ENCODE measurements at regions not wholly inside any gene's neighbourhood (a gene's known extent, or its start where the extent isn't known, plus 50 kb on each side); places are given as distances from the start of the nearest gene placed in this dataset.
"Not testable (repeated sequence)": the region's sequence is repeated elsewhere in the genome, so short reads cannot be mapped to it uniquely, and the experiment has no call there.

GRCh38 chr5:153258469-153258868, 232.0 kb upstream of the GRIA1 start:
- Histone ChIP-seq H3K4me1 (no peaks in the 10 kb centered on the region), H3K4me3 (ENCODE audit: low read depth, low read length) (no peak overlapping the region), H3K9me3 (no peaks in the 10 kb centered on the region), H3K27me3 (no peaks in the 10 kb centered on the region), H3K36me3 (no peaks in the 10 kb centered on the region)
- TF ChIP-seq, protein P1, sequence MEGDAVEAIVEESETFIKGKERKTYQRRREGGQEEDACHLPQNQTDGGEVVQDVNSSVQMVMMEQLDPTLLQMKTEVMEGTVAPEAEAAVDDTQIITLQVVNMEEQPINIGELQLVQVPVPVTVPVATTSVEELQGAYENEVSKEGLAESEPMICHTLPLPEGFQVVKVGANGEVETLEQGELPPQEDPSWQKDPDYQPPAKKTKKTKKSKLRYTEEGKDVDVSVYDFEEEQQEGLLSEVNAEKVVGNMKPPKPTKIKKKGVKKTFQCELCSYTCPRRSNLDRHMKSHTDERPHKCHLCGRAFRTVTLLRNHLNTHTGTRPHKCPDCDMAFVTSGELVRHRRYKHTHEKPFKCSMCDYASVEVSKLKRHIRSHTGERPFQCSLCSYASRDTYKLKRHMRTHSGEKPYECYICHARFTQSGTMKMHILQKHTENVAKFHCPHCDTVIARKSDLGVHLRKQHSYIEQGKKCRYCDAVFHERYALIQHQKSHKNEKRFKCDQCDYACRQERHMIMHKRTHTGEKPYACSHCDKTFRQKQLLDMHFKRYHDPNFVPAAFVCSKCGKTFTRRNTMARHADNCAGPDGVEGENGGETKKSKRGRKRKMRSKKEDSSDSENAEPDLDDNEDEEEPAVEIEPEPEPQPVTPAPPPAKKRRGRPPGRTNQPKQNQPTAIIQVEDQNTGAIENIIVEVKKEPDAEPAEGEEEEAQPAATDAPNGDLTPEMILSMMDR (IDR thresholded peaks at IDR 0.05; ENCODE audit: low read depth, low read length) = no peak
- DNase-seq = no peak

DNA sequence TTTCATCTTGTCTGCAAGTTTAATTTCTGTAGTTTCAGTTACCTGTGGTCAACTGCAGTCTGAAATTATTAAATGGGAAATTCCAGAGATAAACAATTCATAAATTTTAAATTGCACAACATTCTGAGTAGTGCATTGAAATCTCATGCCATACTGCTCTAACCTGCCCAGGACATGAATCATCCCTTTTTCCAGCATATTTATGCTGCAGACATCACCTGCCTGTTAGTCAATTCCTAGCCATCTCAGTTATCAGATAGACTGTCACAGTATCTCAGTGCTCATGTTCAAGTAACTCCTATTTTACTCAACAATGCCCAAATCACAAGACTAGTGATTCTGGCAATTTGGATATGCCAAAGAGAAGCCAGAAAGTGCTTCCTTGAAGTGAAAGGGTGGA, 223.0 kb upstream of the GRIA1 start:
- Histone ChIP-seq H3K9me3 (no peaks in the 10 kb centered on the region), H3K4me1 (no peaks in the 10 kb centered on the region), H3K4me3 (ENCODE audit: low read depth, low read length) (no peak overlapping the region), H3K36me3 (no peaks in the 10 kb centered on the region), H3K27me3 (no peaks in the 10 kb centered on the region)
- DNase-seq = no peak
- TF ChIP-seq, protein P1 (IDR thresholded peaks at IDR 0.05; ENCODE audit: low read depth, low read length) = no peak

GRCh38 chr5:153275695-153276094, 214.8 kb upstream of the GRIA1 start:
- Histone ChIP-seq H3K4me1 (no peaks in the 10 kb centered on the region), H3K27me3 (no peaks in the 10 kb centered on the region), H3K4me3 (ENCODE audit: low read depth, low read length) (no peak overlapping the region), H3K9me3 (no peaks in the 10 kb centered on the region), H3K36me3 (no peaks in the 10 kb centered on the region)
- no peak for DNase-seq
- TF ChIP-seq, protein P1 (IDR thresholded peaks at IDR 0.05; ENCODE audit: low read depth, low read length) = no peak

GRCh38 chr5:153276151-153276550, 214.3 kb upstream of the GRIA1 start:
- H3K27me3 ChIP-seq = no peaks in the 10 kb centered on the region
- no peak overlapping the region for H3K4me3 ChIP-seq (ENCODE audit: low read depth, low read length)
- H3K4me1 ChIP-seq = no peaks in the 10 kb centered on the region
- no peaks in the 10 kb centered on the region for H3K36me3 ChIP-seq
- TF ChIP-seq, protein P1 (IDR thresholded peaks at IDR 0.05; ENCODE audit: low read depth, low read length) = no peak
- DNase-seq = no peak
- no peaks in the 10 kb centered on the region for H3K9me3 ChIP-seq

GRCh38 chr5:153296251-153296844, 194.1 kb upstream of the GRIA1 start:
- H3K9me3 ChIP-seq; DNase-seq; H3K4me1 ChIP-seq; H3K27me3 ChIP-seq; H3K36me3 ChIP-seq; H3K4me3 ChIP-seq (ENCODE audit: low read depth, low read length): not testable (repeated sequence)

DNA sequence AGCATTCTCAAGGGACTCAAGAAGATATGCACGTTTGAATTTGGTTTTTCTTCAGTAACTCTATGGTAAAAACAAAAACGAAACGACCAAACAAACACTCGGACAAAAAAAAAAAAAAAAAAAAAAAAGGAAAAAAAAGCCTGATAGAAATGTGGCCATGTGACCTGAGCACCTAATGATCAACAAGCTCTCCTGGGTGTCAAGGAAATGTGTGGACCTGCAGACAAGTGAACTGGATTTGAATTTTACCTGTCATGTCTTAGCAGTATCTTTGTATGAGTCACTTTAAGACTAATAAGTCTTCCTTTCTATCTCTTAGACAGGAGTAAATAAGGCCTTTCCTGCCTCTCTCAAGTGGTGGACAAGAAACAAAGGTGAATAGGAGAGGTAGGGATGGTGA, 190.6 kb upstream of the GRIA1 start:
- Histone ChIP-seq H3K36me3 (no peaks in the 10 kb centered on the region), H3K27me3 (no peaks in the 10 kb centered on the region), H3K4me3 (ENCODE audit: low read depth, low read length) (no peak overlapping the region), H3K9me3 (no peaks in the 10 kb centered on the region), H3K4me1 (no peaks in the 10 kb centered on the region)
- TF ChIP-seq, protein P1 (IDR thresholded peaks at IDR 0.05; ENCODE audit: low read depth, low read length) = no peak
- no peak for DNase-seq

- H3K4me1 ChIP-seq = no peaks in the 10 kb centered on the region
- H3K9me3 ChIP-seq = no peaks in the 10 kb centered on the region
- no peak overlapping the region for H3K4me3 ChIP-seq (ENCODE audit: low read depth, low read length)
- H3K36me3 ChIP-seq = no peaks in the 10 kb centered on the region
- TF ChIP-seq, protein P1 (IDR thresholded peaks at IDR 0.05; ENCODE audit: low read depth, low read length) = no peak
- no peak for DNase-seq
- H3K27me3 ChIP-seq = no peaks in the 10 kb centered on the region
Observed at GRCh38 chr5:153308282-153308681, 182.2 kb upstream of the GRIA1 start.

Data from BE2C (cell line).